ENCODE measurements at regions not wholly inside any gene's neighbourhood (a gene's known extent, or its start where the extent isn't known, plus 50 kb on each side); places are given as distances from the start of the nearest gene placed in this dataset.

- no peaks in the 10 kb centered on the region for H3K36me3 Mint-ChIP-seq (ENCODE audit: low read depth)
- DNase-seq: no peak
- H3K9me3 ChIP-seq (ENCODE audit: control insufficient read depth, low read length, poor library complexity, severe bottlenecking): no peaks in the 10 kb centered on the region
- no peak overlapping the region for H3K4me3 Mint-ChIP-seq
- H3K4me1 Mint-ChIP-seq: peaks cover 2% of the 10 kb centered on the region
- H3K27me3 Mint-ChIP-seq: peaks cover 11% of the 10 kb centered on the region
- ATAC-seq: no peak
- H3K27ac Mint-ChIP-seq: no peak overlapping the region
Measured at GRCh38 chr17:33352526-33352925, 59.4 kb upstream of the ASIC2 start.

GRCh38 chr17:33356266-33356665 lies 63.2 kb upstream of the ASIC2 start:
- H3K27ac Mint-ChIP-seq: no peak overlapping the region
- ATAC-seq: no peak
- H3K4me3 Mint-ChIP-seq: no peak overlapping the region

GRCh38 chr17:33363475-33363874 lies 70.4 kb upstream of the ASIC2 start:
- ATAC-seq: no peak
- no peaks in the 10 kb centered on the region for H3K36me3 Mint-ChIP-seq (ENCODE audit: low read depth)

More at GRCh38 chr17:33356266-33356665, 63.2 kb upstream of the ASIC2 start:
- Mint-ChIP-seq H3K4me1 (peaks cover 2% of the 10 kb centered on the region), H3K36me3 (ENCODE audit: low read depth) (no peaks in the 10 kb centered on the region), H3K27me3 (peaks cover 29% of the 10 kb centered on the region)
- H3K9me3 ChIP-seq (ENCODE audit: control insufficient read depth, low read length, poor library complexity, severe bottlenecking): no peaks in the 10 kb centered on the region
- no peak for DNase-seq

GRCh38 chr17:33366960-33367359 lies 73.9 kb upstream of the ASIC2 start:
- H3K9me3 ChIP-seq (ENCODE audit: control insufficient read depth, low read length, poor library complexity, severe bottlenecking): no peaks in the 10 kb centered on the region
- DNase-seq (no peak), ATAC-seq (no peak)
- no peak overlapping the region for H3K4me3 Mint-ChIP-seq
- H3K27me3 Mint-ChIP-seq: peaks cover 23% of the 10 kb centered on the region
- no peaks in the 10 kb centered on the region for H3K36me3 Mint-ChIP-seq (ENCODE audit: low read depth)
- H3K27ac Mint-ChIP-seq: no peak overlapping the region
- H3K4me1 Mint-ChIP-seq: no peaks in the 10 kb centered on the region

More at GRCh38 chr17:33363475-33363874, 70.4 kb upstream of the ASIC2 start:
- no peak for DNase-seq
- H3K9me3 ChIP-seq (ENCODE audit: control insufficient read depth, low read length, poor library complexity, severe bottlenecking): no peaks in the 10 kb centered on the region
- Mint-ChIP-seq H3K4me1 (no peaks in the 10 kb centered on the region), H3K4me3 (no peak overlapping the region), H3K27me3 (peaks cover 23% of the 10 kb centered on the region), H3K27ac (no peak overlapping the region)

- H3K27ac Mint-ChIP-seq: no peak overlapping the region
- no peak overlapping the region for H3K4me3 Mint-ChIP-seq
- H3K4me1 Mint-ChIP-seq: no peaks in the 10 kb centered on the region
- no peaks in the 10 kb centered on the region for H3K9me3 ChIP-seq (ENCODE audit: control insufficient read depth, low read length, poor library complexity, severe bottlenecking)
- ATAC-seq (no peak), DNase-seq (no peak)
- peaks cover 20% of the 10 kb centered on the region for H3K27me3 Mint-ChIP-seq
- no peaks in the 10 kb centered on the region for H3K36me3 Mint-ChIP-seq (ENCODE audit: low read depth)
Measured at GRCh38 chr17:33369149-33369548, 76.1 kb upstream of the ASIC2 start.

- ATAC-seq (no peak), DNase-seq (no peak)
- Mint-ChIP-seq H3K4me1 (no peaks in the 10 kb centered on the region), H3K27me3 (peaks cover 20% of the 10 kb centered on the region), H3K4me3 (no peak overlapping the region), H3K27ac (no peak overlapping the region), H3K36me3 (ENCODE audit: low read depth) (no peaks in the 10 kb centered on the region)
- H3K9me3 ChIP-seq (ENCODE audit: control insufficient read depth, low read length, poor library complexity, severe bottlenecking): no peaks in the 10 kb centered on the region
Measured at GRCh38 chr17:33369876-33370275, 76.8 kb upstream of the ASIC2 start.

- no peak overlapping the region for H3K4me3 Mint-ChIP-seq
- no peaks in the 10 kb centered on the region for H3K4me1 Mint-ChIP-seq
- no peaks in the 10 kb centered on the region for H3K36me3 Mint-ChIP-seq (ENCODE audit: low read depth)
- ATAC-seq (no peak), DNase-seq (no peak)
- peaks cover 20% of the 10 kb centered on the region for H3K27me3 Mint-ChIP-seq
- H3K27ac Mint-ChIP-seq: no peak overlapping the region
- no peaks in the 10 kb centered on the region for H3K9me3 ChIP-seq (ENCODE audit: control insufficient read depth, low read length, poor library complexity, severe bottlenecking)
Measured at GRCh38 chr17:33370401-33370800, 77.3 kb upstream of the ASIC2 start.

- H3K9me3 ChIP-seq (ENCODE audit: control insufficient read depth, low read length, poor library complexity, severe bottlenecking): no peaks in the 10 kb centered on the region
- Mint-ChIP-seq H3K36me3 (ENCODE audit: low read depth) (no peaks in the 10 kb centered on the region), H3K27me3 (peaks cover 20% of the 10 kb centered on the region), H3K4me1 (no peaks in the 10 kb centered on the region), H3K4me3 (no peak overlapping the region), H3K27ac (no peak overlapping the region)
- ATAC-seq: no peak
- DNase-seq: no peak
Measured at GRCh38 chr17:33371377-33371776, 78.3 kb upstream of the ASIC2 start.

- no peak for ATAC-seq
- H3K36me3 Mint-ChIP-seq (ENCODE audit: low read depth): no peaks in the 10 kb centered on the region
- H3K27ac Mint-ChIP-seq: no peak overlapping the region
- no peak for DNase-seq
- H3K4me3 Mint-ChIP-seq: no peak overlapping the region
- peaks cover 20% of the 10 kb centered on the region for H3K27me3 Mint-ChIP-seq
- no peaks in the 10 kb centered on the region for H3K9me3 ChIP-seq (ENCODE audit: control insufficient read depth, low read length, poor library complexity, severe bottlenecking)
- H3K4me1 Mint-ChIP-seq: peaks cover 4% of the 10 kb centered on the region
Measured at GRCh38 chr17:33373273-33373672, 80.2 kb upstream of the ASIC2 start.

- ATAC-seq: no peak
- Mint-ChIP-seq H3K36me3 (ENCODE audit: low read depth) (no peaks in the 10 kb centered on the region), H3K4me1 (peaks cover 4% of the 10 kb centered on the region), H3K27ac (no peak overlapping the region), H3K27me3 (peaks cover 27% of the 10 kb centered on the region), H3K4me3 (no peak overlapping the region)
- no peaks in the 10 kb centered on the region for H3K9me3 ChIP-seq (ENCODE audit: control insufficient read depth, low read length, poor library complexity, severe bottlenecking)
- DNase-seq: no peak
Measured at GRCh38 chr17:33375103-33375502, 82.0 kb upstream of the ASIC2 start.

GRCh38 chr17:33375783-33376182 lies 82.7 kb upstream of the ASIC2 start:
- DNase-seq: no peak
- no peak for ATAC-seq
- H3K4me1 Mint-ChIP-seq: peaks cover 4% of the 10 kb centered on the region
- no peak overlapping the region for H3K4me3 Mint-ChIP-seq
- no peaks in the 10 kb centered on the region for H3K36me3 Mint-ChIP-seq (ENCODE audit: low read depth)
- H3K27me3 Mint-ChIP-seq: peaks cover 24% of the 10 kb centered on the region
- no peaks in the 10 kb centered on the region for H3K9me3 ChIP-seq (ENCODE audit: control insufficient read depth, low read length, poor library complexity, severe bottlenecking)
- no peak overlapping the region for H3K27ac Mint-ChIP-seq

- H3K27me3 Mint-ChIP-seq: peaks cover 24% of the 10 kb centered on the region
Measured at GRCh38 chr17:33377837-33378595, 84.9 kb upstream of the ASIC2 start.

GRCh38 chr17:33381201-33381600 lies 88.1 kb upstream of the ASIC2 start:
- no peaks in the 10 kb centered on the region for H3K9me3 ChIP-seq (ENCODE audit: control insufficient read depth, low read length, poor library complexity, severe bottlenecking)
- peaks cover 51% of the 10 kb centered on the region for H3K27me3 Mint-ChIP-seq
- ATAC-seq (no peak), DNase-seq (no peak)
- H3K4me3 Mint-ChIP-seq: no peak overlapping the region
- H3K36me3 Mint-ChIP-seq (ENCODE audit: low read depth): no peaks in the 10 kb centered on the region
- H3K4me1 Mint-ChIP-seq: peaks cover 4% of the 10 kb centered on the region
- no peak overlapping the region for H3K27ac Mint-ChIP-seq

More at GRCh38 chr17:33377837-33378595, 84.9 kb upstream of the ASIC2 start:
- Mint-ChIP-seq H3K27ac (no peak overlapping the region), H3K4me3 (no peak overlapping the region), H3K4me1 (peaks cover 4% of the 10 kb centered on the region), H3K36me3 (ENCODE audit: low read depth) (no peaks in the 10 kb centered on the region)
- no peaks in the 10 kb centered on the region for H3K9me3 ChIP-seq (ENCODE audit: control insufficient read depth, low read length, poor library complexity, severe bottlenecking)
- DNase-seq (no peak), ATAC-seq (no peak)

- no peaks in the 10 kb centered on the region for H3K4me1 Mint-ChIP-seq
- no peaks in the 10 kb centered on the region for H3K36me3 Mint-ChIP-seq (ENCODE audit: low read depth)
- peaks cover 68% of the 10 kb centered on the region for H3K27me3 Mint-ChIP-seq
- no peak overlapping the region for H3K27ac Mint-ChIP-seq
- DNase-seq (no peak), ATAC-seq (no peak)
- H3K9me3 ChIP-seq (ENCODE audit: control insufficient read depth, low read length, poor library complexity, severe bottlenecking): no peaks in the 10 kb centered on the region
- H3K4me3 Mint-ChIP-seq: no peak overlapping the region
Measured at GRCh38 chr17:33383488-33384023, 90.5 kb upstream of the ASIC2 start.
